ENCODE measurements at regions not wholly inside any gene's neighbourhood (a gene's known extent, or its start where the extent isn't known, plus 50 kb on each side); places are given as distances from the start of the nearest gene placed in this dataset.

DNA sequence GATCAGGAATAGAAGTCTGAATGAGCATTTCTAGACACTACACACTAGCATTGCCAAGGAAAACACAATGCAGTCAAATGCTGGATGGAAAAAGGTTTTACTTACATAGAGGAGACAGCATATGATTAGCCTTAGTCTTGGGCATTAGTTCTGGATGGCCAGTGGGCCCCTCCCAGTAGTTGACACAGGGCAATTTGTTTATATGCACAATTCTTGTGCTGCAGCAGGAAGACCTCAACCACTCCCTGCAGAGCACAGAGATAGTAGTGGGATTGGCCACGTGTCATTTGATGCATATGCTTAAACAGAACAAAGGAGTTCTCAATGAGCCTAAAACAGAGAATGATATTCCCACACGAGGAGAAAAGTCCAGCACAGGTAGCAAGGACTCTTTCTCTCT, 1496.2 kb upstream of the CDH6 start:
- no peaks in the 10 kb centered on the region for H3K4me1 Mint-ChIP-seq
- ATAC-seq = no peak
- intact Hi-C loops (cut with micrococcal nuclease) = no loop called here

DNA sequence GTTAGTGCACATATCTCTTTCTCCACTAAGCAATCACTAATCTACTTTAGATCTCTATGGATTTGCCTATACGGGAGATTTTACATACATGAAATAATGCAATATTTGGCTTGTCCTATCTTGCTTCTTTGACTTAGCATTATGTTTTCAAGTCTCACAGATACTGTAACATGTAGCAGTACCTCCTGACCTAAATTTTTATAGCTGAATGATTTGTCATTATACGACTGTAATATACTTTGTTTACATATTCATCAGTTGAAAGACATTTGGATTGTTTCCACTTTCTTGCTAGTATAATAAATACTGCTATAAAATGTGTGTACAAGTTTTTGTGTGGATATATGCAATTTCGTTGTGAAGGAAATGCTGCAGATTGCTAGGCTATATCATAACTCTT, 1520.8 kb upstream of the CDH6 start:
- peaks cover 7% of the 10 kb centered on the region for H3K9me3 ChIP-seq (ENCODE audit: control insufficient read depth, insufficient read depth, low read length)
- no peaks in the 10 kb centered on the region for H3K27me3 ChIP-seq (ENCODE audit: control insufficient read depth, insufficient read depth, low read length)
- Mint-ChIP-seq H3K4me3 (no peak overlapping the region), H3K27ac (no peak overlapping the region), H3K36me3 (no peaks in the 10 kb centered on the region), H3K27me3 (ENCODE audit: low read depth in 2 of 2) (no peaks in the 10 kb centered on the region), H3K9me3 (peaks cover 14% of the 10 kb centered on the region in 2 donors), H3K4me1 (no peaks in the 10 kb centered on the region)
- H3K36me3 ChIP-seq (ENCODE audit: control insufficient read depth, insufficient read depth, low read length) = no peaks in the 10 kb centered on the region
- ATAC-seq = no peak
- H3K4me3 ChIP-seq (ENCODE audit: low read length) = no peak overlapping the region
- TF ChIP-seq, protein P1, sequence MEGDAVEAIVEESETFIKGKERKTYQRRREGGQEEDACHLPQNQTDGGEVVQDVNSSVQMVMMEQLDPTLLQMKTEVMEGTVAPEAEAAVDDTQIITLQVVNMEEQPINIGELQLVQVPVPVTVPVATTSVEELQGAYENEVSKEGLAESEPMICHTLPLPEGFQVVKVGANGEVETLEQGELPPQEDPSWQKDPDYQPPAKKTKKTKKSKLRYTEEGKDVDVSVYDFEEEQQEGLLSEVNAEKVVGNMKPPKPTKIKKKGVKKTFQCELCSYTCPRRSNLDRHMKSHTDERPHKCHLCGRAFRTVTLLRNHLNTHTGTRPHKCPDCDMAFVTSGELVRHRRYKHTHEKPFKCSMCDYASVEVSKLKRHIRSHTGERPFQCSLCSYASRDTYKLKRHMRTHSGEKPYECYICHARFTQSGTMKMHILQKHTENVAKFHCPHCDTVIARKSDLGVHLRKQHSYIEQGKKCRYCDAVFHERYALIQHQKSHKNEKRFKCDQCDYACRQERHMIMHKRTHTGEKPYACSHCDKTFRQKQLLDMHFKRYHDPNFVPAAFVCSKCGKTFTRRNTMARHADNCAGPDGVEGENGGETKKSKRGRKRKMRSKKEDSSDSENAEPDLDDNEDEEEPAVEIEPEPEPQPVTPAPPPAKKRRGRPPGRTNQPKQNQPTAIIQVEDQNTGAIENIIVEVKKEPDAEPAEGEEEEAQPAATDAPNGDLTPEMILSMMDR (IDR thresholded peaks at IDR 0.05) = no peak
- H3K4me1 ChIP-seq (ENCODE audit: control insufficient read depth, insufficient read depth, low read length) = no peaks in the 10 kb centered on the region
- no peak overlapping the region for H3K27ac ChIP-seq (ENCODE audit: low read length)
- intact Hi-C loops (cut with micrococcal nuclease) = no loop called here
- WGBS (ENCODE audit: insufficient coverage) = 100% methylated on average over 1 of the region's 3 CpGs
- no peak for DNase-seq

More for the DNA sequence above, 1496.2 kb upstream of the CDH6 start:
- Histone ChIP-seq H3K27ac (ENCODE audit: low read length) (no peak overlapping the region), H3K4me1 (ENCODE audit: control insufficient read depth, insufficient read depth, low read length) (no peaks in the 10 kb centered on the region), H3K36me3 (ENCODE audit: control insufficient read depth, insufficient read depth, low read length) (no peaks in the 10 kb centered on the region), H3K27me3 (ENCODE audit: control insufficient read depth, insufficient read depth, low read length) (no peaks in the 10 kb centered on the region), H3K9me3 (ENCODE audit: control insufficient read depth, insufficient read depth, low read length) (peaks cover 3% of the 10 kb centered on the region), H3K4me3 (ENCODE audit: low read length) (no peak overlapping the region)
- Mint-ChIP-seq H3K9me3 (peaks cover 9 to 27% of the 10 kb centered on the region in 2 donors), H3K27me3 (ENCODE audit: low read depth in 2 of 2) (no peaks in the 10 kb centered on the region), H3K4me3 (no peak overlapping the region), H3K36me3 (peaks cover 9% of the 10 kb centered on the region), H3K27ac (no peak overlapping the region)
- DNase-seq = no peak
- TF ChIP-seq, protein P1 (IDR thresholded peaks at IDR 0.05) = no peak
- WGBS (ENCODE audit: insufficient coverage) = 59% methylated on average over 2 of the region's 2 CpGs

DNA sequence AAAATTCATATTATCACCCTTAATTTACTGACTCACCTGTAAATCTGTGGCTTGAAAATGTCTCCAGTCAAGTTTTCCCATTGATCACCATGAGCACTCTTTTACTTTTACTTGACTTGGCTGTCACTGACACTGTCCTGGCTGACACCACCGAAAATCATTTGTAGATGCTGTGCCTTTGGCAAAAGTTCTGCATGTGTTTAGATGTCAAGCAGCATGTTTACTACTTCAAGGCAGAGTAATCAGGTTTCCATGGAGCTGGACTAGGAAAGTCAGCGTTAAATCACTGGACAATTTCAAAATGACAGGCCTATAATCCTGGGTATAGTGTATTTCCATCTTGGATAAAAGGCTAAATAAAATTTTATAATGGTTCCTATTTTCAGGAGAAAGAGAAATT, 1530.6 kb upstream of the CDH6 start:
- intact Hi-C loops (cut with micrococcal nuclease) = no loop called here
- Histone ChIP-seq H3K9me3 (ENCODE audit: control insufficient read depth, insufficient read depth, low read length) (peaks cover 11% of the 10 kb centered on the region), H3K27me3 (ENCODE audit: control insufficient read depth, insufficient read depth, low read length) (no peaks in the 10 kb centered on the region), H3K4me3 (ENCODE audit: low read length) (no peak overlapping the region), H3K36me3 (ENCODE audit: control insufficient read depth, insufficient read depth, low read length) (no peaks in the 10 kb centered on the region), H3K4me1 (ENCODE audit: control insufficient read depth, insufficient read depth, low read length) (no peaks in the 10 kb centered on the region), H3K27ac (ENCODE audit: low read length) (no peak overlapping the region)
- Mint-ChIP-seq H3K4me1 (no peaks in the 10 kb centered on the region), H3K9me3 (peaks cover 12 to 13% of the 10 kb centered on the region in 2 donors), H3K4me3 (no peak overlapping the region), H3K27ac (no peak overlapping the region), H3K36me3 (peaks cover 14% of the 10 kb centered on the region), H3K27me3 (ENCODE audit: low read depth in 2 of 2) (no peaks in the 10 kb centered on the region)
- 87% methylated on average over 2 of the region's 2 CpGs for WGBS (ENCODE audit: insufficient coverage)
- TF ChIP-seq, protein P1 (IDR thresholded peaks at IDR 0.05) = no peak
- ATAC-seq (no peak), DNase-seq (no peak)

DNA sequence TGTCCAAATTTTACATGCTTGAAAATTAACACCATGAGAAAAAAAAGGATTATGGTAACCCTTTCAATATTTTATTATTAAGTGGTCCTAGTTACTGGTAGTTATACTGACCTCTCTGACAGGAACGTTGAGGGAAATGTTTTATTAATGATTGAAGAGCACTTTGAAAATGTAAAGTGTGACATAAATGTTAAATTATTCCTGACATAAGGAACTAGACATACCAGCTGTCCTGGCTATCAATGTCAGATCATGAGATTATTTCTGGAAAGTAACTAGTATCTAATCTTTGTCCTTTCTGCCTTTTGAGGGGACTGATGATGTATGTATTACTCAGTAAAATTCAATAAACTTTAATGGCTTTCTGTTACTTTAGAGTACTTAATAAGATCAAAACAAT, 1538.5 kb upstream of the CDH6 start:
- H3K36me3 ChIP-seq (ENCODE audit: control insufficient read depth, insufficient read depth, low read length) = no peaks in the 10 kb centered on the region
- H3K4me3 ChIP-seq (ENCODE audit: low read length) = no peak overlapping the region
- DNase-seq (no peak), ATAC-seq (no peak)
- H3K4me1 ChIP-seq (ENCODE audit: control insufficient read depth, insufficient read depth, low read length) = no peaks in the 10 kb centered on the region
- intact Hi-C loops (cut with micrococcal nuclease) = no loop called here
- H3K36me3 Mint-ChIP-seq = peaks cover 15% of the 10 kb centered on the region
- no peaks in the 10 kb centered on the region for H3K27me3 Mint-ChIP-seq (ENCODE audit: low read depth in 2 of 2)
- TF ChIP-seq, protein P1 (IDR thresholded peaks at IDR 0.05) = no peak
- no peaks in the 10 kb centered on the region for H3K27me3 ChIP-seq (ENCODE audit: control insufficient read depth, insufficient read depth, low read length)
- no peaks in the 10 kb centered on the region for H3K4me1 Mint-ChIP-seq
- no peak overlapping the region for H3K27ac Mint-ChIP-seq
- no peak overlapping the region for H3K4me3 Mint-ChIP-seq
- 40% methylated on average over 1 of the region's 1 CpG for WGBS (ENCODE audit: insufficient coverage)
- peaks cover 14 to 20% of the 10 kb centered on the region in 2 donors for H3K9me3 Mint-ChIP-seq
- H3K9me3 ChIP-seq (ENCODE audit: control insufficient read depth, insufficient read depth, low read length) = peaks cover 5% of the 10 kb centered on the region
- no peak overlapping the region for H3K27ac ChIP-seq (ENCODE audit: low read length)
